Glutamatergic neuron (in vitro differentiated cells): ENCODE measurements at regions not wholly inside any gene's neighbourhood (a gene's known extent, or its start where the extent isn't known, plus 50 kb on each side); places are given as distances from the start of the nearest gene placed in this dataset.

Experiments used
- DNase-seq: peaks from one replicate; pipeline ENCODE4 v3.0.0; 2022
- H3K27ac Mint-ChIP-seq: one replicate; pipeline ENCODE4 v1.8.0; 2020; ENCODE audit warnings: mild to moderate bottlenecking, mixed read lengths, inconsistent platforms; ENCODE audit not compliant: unreplicated experiment
- H3K27me3 Mint-ChIP-seq: one replicate; pipeline ENCODE4 v1.8.0; 2020; ENCODE audit warnings: mild to moderate bottlenecking, moderate library complexity, mixed read lengths, inconsistent platforms; ENCODE audit not compliant: unreplicated experiment
- H3K36me3 Mint-ChIP-seq: one replicate; pipeline ENCODE4 v1.8.0; 2020; ENCODE audit warnings: mild to moderate bottlenecking, mixed read lengths, inconsistent platforms; ENCODE audit not compliant: unreplicated experiment
- H3K4me1 Mint-ChIP-seq: one replicate; pipeline ENCODE4 v1.8.0; 2020; ENCODE audit warnings: mild to moderate bottlenecking, low read depth, mixed read lengths, inconsistent platforms; ENCODE audit not compliant: unreplicated experiment
- H3K4me3 Mint-ChIP-seq: one replicate; pipeline ENCODE4 v1.8.0; 2020; ENCODE audit warnings: mild to moderate bottlenecking, mixed read lengths, inconsistent platforms; ENCODE audit not compliant: unreplicated experiment
- H3K9me3 Mint-ChIP-seq: one replicate; pipeline ENCODE4 v1.8.0; 2020; ENCODE audit warnings: mild to moderate bottlenecking, moderate library complexity, mixed read lengths, inconsistent platforms; ENCODE audit not compliant: unreplicated experiment
- TF ChIP-seq, protein P1 (sequence below): fragments of 200-600 bp; sonication (generic); IDR thresholded peaks from one replicate; pipeline ENCODE4 v1.5.0; 2021; ENCODE audit not compliant: partially characterized antibody, unreplicated experiment

DNA sequence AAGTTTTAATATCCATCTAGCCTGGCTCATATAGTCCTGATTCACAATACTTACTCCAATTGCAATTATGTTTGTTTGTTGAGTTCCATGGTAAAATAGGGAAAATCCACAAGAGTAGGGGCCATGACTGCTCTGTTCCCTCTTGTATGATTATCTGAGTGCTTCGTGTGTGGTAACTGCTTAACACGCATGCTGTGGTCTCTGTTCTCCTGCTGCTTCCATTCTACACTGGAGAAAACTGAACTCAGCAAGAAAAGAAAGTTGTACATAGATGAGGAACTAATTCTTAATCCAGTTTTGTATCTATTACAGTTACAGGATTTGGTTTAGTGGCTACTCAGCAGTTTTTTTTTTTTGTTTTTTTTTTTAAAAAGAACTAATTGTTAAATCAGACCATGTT, 223.0 kb upstream of the SATB1 start:
- Mint-ChIP-seq H3K4me3 (no peak overlapping the region), H3K4me1 (no peaks in the 10 kb centered on the region), H3K9me3 (no peaks in the 10 kb centered on the region), H3K27me3 (no peaks in the 10 kb centered on the region), H3K27ac (no peak overlapping the region), H3K36me3 (no peaks in the 10 kb centered on the region)
- DNase-seq, result no peak
- TF ChIP-seq, protein P1, sequence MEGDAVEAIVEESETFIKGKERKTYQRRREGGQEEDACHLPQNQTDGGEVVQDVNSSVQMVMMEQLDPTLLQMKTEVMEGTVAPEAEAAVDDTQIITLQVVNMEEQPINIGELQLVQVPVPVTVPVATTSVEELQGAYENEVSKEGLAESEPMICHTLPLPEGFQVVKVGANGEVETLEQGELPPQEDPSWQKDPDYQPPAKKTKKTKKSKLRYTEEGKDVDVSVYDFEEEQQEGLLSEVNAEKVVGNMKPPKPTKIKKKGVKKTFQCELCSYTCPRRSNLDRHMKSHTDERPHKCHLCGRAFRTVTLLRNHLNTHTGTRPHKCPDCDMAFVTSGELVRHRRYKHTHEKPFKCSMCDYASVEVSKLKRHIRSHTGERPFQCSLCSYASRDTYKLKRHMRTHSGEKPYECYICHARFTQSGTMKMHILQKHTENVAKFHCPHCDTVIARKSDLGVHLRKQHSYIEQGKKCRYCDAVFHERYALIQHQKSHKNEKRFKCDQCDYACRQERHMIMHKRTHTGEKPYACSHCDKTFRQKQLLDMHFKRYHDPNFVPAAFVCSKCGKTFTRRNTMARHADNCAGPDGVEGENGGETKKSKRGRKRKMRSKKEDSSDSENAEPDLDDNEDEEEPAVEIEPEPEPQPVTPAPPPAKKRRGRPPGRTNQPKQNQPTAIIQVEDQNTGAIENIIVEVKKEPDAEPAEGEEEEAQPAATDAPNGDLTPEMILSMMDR, result no peak

DNA sequence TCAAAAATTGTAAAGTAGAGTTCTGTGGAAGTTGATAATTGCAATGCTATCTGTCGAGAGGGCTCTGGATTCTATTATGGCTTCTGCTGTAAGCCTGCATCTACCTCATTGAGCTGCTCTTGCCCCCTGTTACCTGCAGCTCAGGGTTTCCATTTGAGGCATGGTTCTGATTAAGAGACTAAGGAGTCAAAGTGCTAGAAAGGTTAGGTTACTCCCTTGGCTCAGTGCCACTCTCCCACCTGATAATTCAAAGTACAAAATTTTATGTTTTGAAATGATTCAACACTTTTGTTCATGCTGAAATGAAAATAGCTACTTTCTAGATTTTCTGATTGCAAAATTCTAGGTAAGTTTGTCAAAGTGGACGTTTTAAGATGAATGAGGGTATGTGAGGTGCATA, 220.5 kb upstream of the SATB1 start:
- Mint-ChIP-seq H3K27me3 (no peaks in the 10 kb centered on the region), H3K27ac (no peak overlapping the region)
- TF ChIP-seq, protein P1, result no peak

DNA sequence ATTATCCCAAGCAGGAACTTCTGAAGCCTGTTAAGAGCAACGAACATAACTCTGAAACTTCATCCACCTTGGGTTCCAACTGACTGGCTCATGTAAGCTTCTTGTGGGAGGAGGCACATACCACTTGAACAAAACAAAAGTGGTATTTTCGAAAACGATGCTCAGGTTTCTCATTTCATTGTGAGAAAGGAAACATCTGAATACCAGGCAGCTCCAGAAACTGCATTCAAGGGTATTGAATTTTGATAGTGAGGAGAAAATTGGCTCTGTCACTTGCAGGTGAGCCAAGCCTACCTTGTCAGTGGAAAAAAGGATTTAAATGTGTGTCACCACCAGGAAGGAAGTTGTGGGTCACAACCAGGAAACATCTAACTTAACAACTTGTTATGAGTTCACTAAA, 218.1 kb upstream of the SATB1 start:
- H3K27me3 Mint-ChIP-seq, result no peaks in the 10 kb centered on the region
- no peaks in the 10 kb centered on the region for H3K4me1 Mint-ChIP-seq
- no peaks in the 10 kb centered on the region for H3K36me3 Mint-ChIP-seq
- DNase-seq, result no peak
- H3K27ac Mint-ChIP-seq, result no peak overlapping the region
- H3K9me3 Mint-ChIP-seq, result no peaks in the 10 kb centered on the region
- TF ChIP-seq, protein P1, result no peak
- H3K4me3 Mint-ChIP-seq, result no peak overlapping the region

More for the DNA sequence above, 220.5 kb upstream of the SATB1 start:
- Mint-ChIP-seq H3K4me3 (no peak overlapping the region), H3K4me1 (no peaks in the 10 kb centered on the region), H3K36me3 (no peaks in the 10 kb centered on the region), H3K9me3 (no peaks in the 10 kb centered on the region)
- DNase-seq, result no peak

DNA sequence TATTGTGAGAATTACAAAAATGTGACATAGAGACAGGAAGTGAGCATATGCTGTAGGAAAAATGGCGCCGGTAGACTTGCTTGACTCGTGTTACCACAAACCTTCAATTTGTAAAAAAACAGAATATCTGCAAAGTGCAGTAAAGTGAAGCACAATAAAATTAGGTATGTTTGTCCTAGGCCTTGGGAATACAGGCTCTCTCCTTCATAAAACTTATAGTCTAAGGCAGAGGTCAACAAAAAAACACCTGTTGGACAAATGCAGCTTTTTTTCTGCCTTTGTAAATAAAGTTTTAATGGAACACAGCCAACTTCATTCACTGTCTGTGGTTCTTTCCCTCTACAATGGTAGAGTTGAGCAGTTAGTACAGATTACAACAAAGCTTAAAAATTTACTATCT, 216.8 kb upstream of the SATB1 start:
- TF ChIP-seq, protein P1, result no peak
- Mint-ChIP-seq H3K4me3 (no peak overlapping the region), H3K27ac (no peak overlapping the region), H3K4me1 (no peaks in the 10 kb centered on the region), H3K36me3 (no peaks in the 10 kb centered on the region), H3K27me3 (no peaks in the 10 kb centered on the region), H3K9me3 (peaks cover 2% of the 10 kb centered on the region)
- no peak for DNase-seq

DNA sequence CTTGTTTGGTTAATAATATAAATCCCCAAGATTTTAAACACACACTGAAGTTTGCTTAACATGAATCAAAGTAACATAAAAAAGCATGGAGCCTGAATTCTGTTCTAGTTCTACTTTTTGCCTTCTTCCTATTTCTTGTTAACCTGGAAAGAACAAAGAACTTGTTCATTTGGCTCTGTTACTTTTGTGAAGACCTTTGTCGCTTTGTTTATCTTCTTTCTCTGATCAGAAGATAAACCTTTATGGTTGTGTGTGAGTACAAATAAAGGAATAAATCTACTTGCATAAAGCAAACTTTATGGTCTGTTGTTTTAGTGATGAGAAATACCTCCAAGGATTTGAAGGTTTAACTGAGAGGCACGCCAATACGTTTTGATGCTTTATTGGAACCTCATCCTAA, 210.1 kb upstream of the SATB1 start:
- TF ChIP-seq, protein P1, result no peak
- no peak overlapping the region for H3K27ac Mint-ChIP-seq
- no peaks in the 10 kb centered on the region for H3K27me3 Mint-ChIP-seq
- H3K4me3 Mint-ChIP-seq, result no peak overlapping the region
- H3K36me3 Mint-ChIP-seq, result no peaks in the 10 kb centered on the region
- no peak for DNase-seq
- H3K9me3 Mint-ChIP-seq, result peaks cover 2% of the 10 kb centered on the region
- H3K4me1 Mint-ChIP-seq, result no peaks in the 10 kb centered on the region
